Mesothelial cell of epicardium (in vitro differentiated cells): ENCODE measurements at regions not wholly inside any gene's neighbourhood (a gene's known extent, or its start where the extent isn't known, plus 50 kb on each side); places are given as distances from the start of the nearest gene placed in this dataset.

ENCODE experiments used
- DNase-seq, 2 experiments: peaks; one replicate each; pipeline ENCODE4 v3.0.0; 2021; ENCODE audit warnings: low spot score in 2 of 2; ENCODE audit not compliant: unreplicated experiment in 2 of 2
- H3K27ac Mint-ChIP-seq: 2 replicates; pipeline ENCODE4 v1.8.0; 2021; ENCODE audit warnings: mixed read lengths
- H3K27me3 Mint-ChIP-seq: 2 replicates; pipeline ENCODE4 v1.8.0; 2021; ENCODE audit warnings: low read depth, mixed read lengths
- H3K36me3 Mint-ChIP-seq: 2 replicates; pipeline ENCODE4 v1.8.0; 2021; ENCODE audit warnings: mixed read lengths
- H3K4me1 Mint-ChIP-seq: 2 replicates; pipeline ENCODE4 v1.8.0; 2021; ENCODE audit warnings: mixed read lengths
- H3K4me3 Mint-ChIP-seq: 2 replicates; pipeline ENCODE4 v1.8.0; 2021; ENCODE audit warnings: mild to moderate bottlenecking, moderate library complexity, mixed read lengths
- H3K9me3 Mint-ChIP-seq: 2 replicates; pipeline ENCODE4 v1.8.0; 2021; ENCODE audit warnings: mixed read lengths
- CTCF ChIP-seq: fragments of 200-600 bp; sonication (generic); IDR thresholded peaks from one replicate; pipeline ENCODE4 v1.5.0; 2021; ENCODE audit warnings: antibody characterized with exemption; ENCODE audit not compliant: unreplicated experiment

- Mint-ChIP-seq H3K36me3 (peaks cover 11% of the 10 kb centered on the region), H3K27me3 (no peaks in the 10 kb centered on the region), H3K4me3 (no peak overlapping the region), H3K27ac (no peak overlapping the region), H3K4me1 (peaks cover 3% of the 10 kb centered on the region), H3K9me3 (peaks cover 7% of the 10 kb centered on the region)
- no peak for DNase-seq
- TF ChIP-seq CTCF: no peak
Measured at GRCh38 chr5:27482663-27483062, 444.3 kb upstream of the CDH9 start.

GRCh38 chr5:27479859-27480258 is 441.5 kb upstream of the CDH9 start:
- no peak for TF ChIP-seq CTCF
- peaks cover 35% of the 10 kb centered on the region for H3K36me3 Mint-ChIP-seq
- peaks cover 29% of the 10 kb centered on the region for H3K9me3 Mint-ChIP-seq
- no peak overlapping the region for H3K27ac Mint-ChIP-seq
- no peak overlapping the region for H3K4me3 Mint-ChIP-seq
- no peak for DNase-seq
- peaks cover 3% of the 10 kb centered on the region for H3K4me1 Mint-ChIP-seq
- H3K27me3 Mint-ChIP-seq: no peaks in the 10 kb centered on the region

- Mint-ChIP-seq H3K27me3 (no peaks in the 10 kb centered on the region), H3K9me3 (peaks cover 30% of the 10 kb centered on the region), H3K27ac (no peak overlapping the region), H3K4me1 (peaks cover 12% of the 10 kb centered on the region), H3K4me3 (no peak overlapping the region), H3K36me3 (peaks cover 37% of the 10 kb centered on the region)
- no peak for TF ChIP-seq CTCF
- no peak for DNase-seq
Measured at GRCh38 chr5:27477550-27477949, 439.2 kb upstream of the CDH9 start.

GRCh38 chr5:27476356-27476988 is 438.1 kb upstream of the CDH9 start:
- no peak overlapping the region for H3K27ac Mint-ChIP-seq
- peaks cover 17% of the 10 kb centered on the region for H3K4me1 Mint-ChIP-seq
- peaks cover 35% of the 10 kb centered on the region for H3K9me3 Mint-ChIP-seq
- no peak overlapping the region for H3K4me3 Mint-ChIP-seq
- DNase-seq: no peak
- no peak for TF ChIP-seq CTCF
- H3K27me3 Mint-ChIP-seq: no peaks in the 10 kb centered on the region
- H3K36me3 Mint-ChIP-seq: peaks cover 37% of the 10 kb centered on the region

- Mint-ChIP-seq H3K9me3 (peaks cover 35% of the 10 kb centered on the region), H3K4me3 (peak overlapping the region; percentile 6), H3K36me3 (peaks cover 35% of the 10 kb centered on the region), H3K4me1 (peaks cover 17% of the 10 kb centered on the region), H3K27ac (no peak overlapping the region), H3K27me3 (no peaks in the 10 kb centered on the region)
- DNase-seq: no peak
- no peak for TF ChIP-seq CTCF
Measured at GRCh38 chr5:27475063-27475462, 436.7 kb upstream of the CDH9 start.

GRCh38 chr5:27474395-27474794 is 436.0 kb upstream of the CDH9 start:
- Mint-ChIP-seq H3K4me1 (peaks cover 14% of the 10 kb centered on the region), H3K9me3 (peaks cover 35% of the 10 kb centered on the region), H3K4me3 (no peak overlapping the region), H3K27ac (no peak overlapping the region), H3K27me3 (no peaks in the 10 kb centered on the region), H3K36me3 (peaks cover 35% of the 10 kb centered on the region)
- no peak for TF ChIP-seq CTCF
- no peak for DNase-seq
